Stomach (tissue), 8 donors: ENCODE measurements at regions not wholly inside any gene's neighbourhood (a gene's known extent, or its start where the extent isn't known, plus 50 kb on each side); places are given as distances from the start of the nearest gene placed in this dataset.

Experiments used
- DNase-seq, 2 donors: peaks; one replicate each; pipeline versions ENCODE4 v3.0.0 to v3.0.0-alpha.2; 2013 to 2019
- H3K27ac ChIP-seq, 5 donors: fragments of 200-600 bp in 4 of 5; sonication (generic) in 4 of 5; one replicate each; pipeline ENCODE4 v1.5.1; 2013 to 2019; ENCODE audit warnings: mild to moderate bottlenecking in 1 of 5, moderate library complexity in 1 of 5
- H3K27me3 ChIP-seq, 3 donors: fragments of 200-600 bp; sonication (generic); one replicate each; pipeline ENCODE4 v1.5.1; 2017 to 2019; ENCODE audit warnings: mixed run types in 1 of 3
- H3K36me3 ChIP-seq, 4 donors: fragments of 200-600 bp; sonication (generic); 1 replicate in 3 of 4; 2 replicates in 1 of 4; pipeline ENCODE4 v1.5.1; 2016 to 2019
- H3K4me1 ChIP-seq, 4 donors: fragments of 200-600 bp; sonication (generic); one replicate each; pipeline ENCODE4 v1.5.1; 2016 to 2019
- H3K4me3 ChIP-seq, 4 donors: fragments of 200-600 bp; sonication (generic) in 3 of 4; one replicate each; pipeline ENCODE4 v1.5.1; 2016 to 2019; ENCODE audit warnings: mild to moderate bottlenecking in 1 of 4
- H3K9me3 ChIP-seq, 4 donors: fragments of 200-600 bp; sonication (generic); one replicate each; pipeline ENCODE4 v1.5.1; 2016 to 2019
- CTCF ChIP-seq, 7 experiments: fragments of 450-650 bp in 4 of 7; fragments of 200-600 bp in 3 of 7; sonication (generic) in 3 of 7; IDR thresholded peaks; one replicate each; pipeline ENCODE4 v1.5.1; 2016 to 2019; ENCODE audit warnings: antibody characterized with exemption in 7 of 7, control low read depth in 2 of 7, mild to moderate bottlenecking in 1 of 7
- EP300 ChIP-seq: sonication (generic); formaldehyde crosslinking; IDR thresholded peaks from one replicate; pipeline ENCODE4 v1.6.1; 2017; ENCODE audit warnings: antibody characterized with exemption
- POLR2A ChIP-seq, 4 donors: fragments of 450-650 bp; IDR thresholded peaks; one replicate each; pipeline ENCODE4 v1.6.1; 2016; ENCODE audit warnings: antibody characterized with exemption in 4 of 4, control low read depth in 2 of 4, mild to moderate bottlenecking in 1 of 4, moderate library complexity in 1 of 4
- POLR2AphosphoS5 ChIP-seq, 3 donors: sonication (generic); formaldehyde crosslinking; IDR thresholded peaks; one replicate each; pipeline ENCODE4 v1.6.1; 2016; ENCODE audit warnings: antibody characterized with exemption in 3 of 3
- WGBS, 5 donors: extraction: QIAGEN DNeasy Blood & Tissue Kit in 3 of 5; methylation state at CpG; one replicate each; pipeline versions ENCODE4 v1.1.5 to v1.1.7; 2013 to 2018; 5-methylcytosine and 5-hydroxymethylcytosine counted together
- intact Hi-C: fragments of 100-400 bp; cut with DNase I; formaldehyde crosslinking; loops from one replicate; pipeline ENCODE4 v1.15.1; 2023; ENCODE audit warnings: low total_unique reads
- donor health status: healthy with polysubstance abuse.
- donor health status: Bipolar disorder and iron deficiency.
- donor health status: healthy.

GRCh38 chr3:106125321-106125720 is 256.5 kb upstream of the CBLB start:
- Histone ChIP-seq H3K4me3 (no peak overlapping the region), H3K27ac (no peak overlapping the region), H3K4me1 (peaks cover 0 to 2% (median 0%) of the 10 kb centered on the region in 4 donors), H3K27me3 (no peaks in the 10 kb centered on the region), H3K9me3 (no peaks in the 10 kb centered on the region), H3K36me3 (no peaks in the 10 kb centered on the region)
- DNase-seq: no peak
- WGBS, 5 donors: 62 to 79% (median 76%) methylated on average over 3 of the region's 3 CpGs
- TF ChIP-seq EP300: no peak
- TF ChIP-seq CTCF (IDR thresholded peaks at IDR 0.05): no peak
- TF ChIP-seq POLR2A (IDR thresholded peaks at IDR 0.05): no peak
- no peak for TF ChIP-seq POLR2AphosphoS5 (IDR thresholded peaks at IDR 0.05)
- intact Hi-C loops: no loop called here

- no peaks in the 10 kb centered on the region for H3K27me3 ChIP-seq
- H3K4me1 ChIP-seq: peaks cover 0 to 12% (median 4%) of the 10 kb centered on the region in 4 donors
- H3K4me3 ChIP-seq: no peak overlapping the region
- H3K9me3 ChIP-seq: no peaks in the 10 kb centered on the region
- WGBS, 5 donors: 55 to 66% (median 62%) methylated on average over 4 of the region's 4 CpGs
- no peaks in the 10 kb centered on the region for H3K36me3 ChIP-seq
- intact Hi-C loops: no loop called here
- no peak overlapping the region for H3K27ac ChIP-seq
- no peak for DNase-seq
- TF ChIP-seq CTCF (IDR thresholded peaks at IDR 0.05): no peak
- no peak for TF ChIP-seq POLR2AphosphoS5 (IDR thresholded peaks at IDR 0.05)
- no peak for TF ChIP-seq POLR2A (IDR thresholded peaks at IDR 0.05)
- no peak for TF ChIP-seq EP300
Observed at GRCh38 chr3:106126067-106126845, 257.4 kb upstream of the CBLB start.

GRCh38 chr3:106126846-106127235 is 258.0 kb upstream of the CBLB start:
- TF ChIP-seq POLR2A (IDR thresholded peaks at IDR 0.05) (no peak), CTCF (IDR thresholded peaks at IDR 0.05) (no peak), EP300 (no peak), POLR2AphosphoS5 (IDR thresholded peaks at IDR 0.05) (no peak)
- WGBS, 5 donors: 70 to 85% (median 73%) methylated on average over 4 of the region's 4 CpGs
- intact Hi-C loops: no loop called here
- Histone ChIP-seq H3K9me3 (no peaks in the 10 kb centered on the region), H3K4me1 (peaks cover 0 to 13% (median 6%) of the 10 kb centered on the region in 4 donors), H3K27ac (no peak overlapping the region), H3K36me3 (no peaks in the 10 kb centered on the region), H3K27me3 (no peaks in the 10 kb centered on the region), H3K4me3 (no peak overlapping the region)
- DNase-seq: no peak

GRCh38 chr3:106129939-106130338 is 261.1 kb upstream of the CBLB start:
- no peaks in the 10 kb centered on the region for H3K36me3 ChIP-seq
- intact Hi-C loops: no loop called here
- 62 to 80% (median 67%) methylated on average over 2 of the region's 2 CpGs for WGBS, 5 donors
- H3K4me1 ChIP-seq: peaks cover 0 to 13% (median 6%) of the 10 kb centered on the region in 4 donors
- TF ChIP-seq EP300: no peak
- no peak for TF ChIP-seq CTCF (IDR thresholded peaks at IDR 0.05)
- no peak for TF ChIP-seq POLR2A (IDR thresholded peaks at IDR 0.05)
- no peak for TF ChIP-seq POLR2AphosphoS5 (IDR thresholded peaks at IDR 0.05)
- no peak overlapping the region for H3K27ac ChIP-seq
- no peaks in the 10 kb centered on the region for H3K27me3 ChIP-seq
- H3K9me3 ChIP-seq: no peaks in the 10 kb centered on the region
- H3K4me3 ChIP-seq: no peak overlapping the region
- no peak for DNase-seq
